ENCODE measurements at regions not wholly inside any gene's neighbourhood (a gene's known extent, or its start where the extent isn't known, plus 50 kb on each side); places are given as distances from the start of the nearest gene placed in this dataset.

DNA sequence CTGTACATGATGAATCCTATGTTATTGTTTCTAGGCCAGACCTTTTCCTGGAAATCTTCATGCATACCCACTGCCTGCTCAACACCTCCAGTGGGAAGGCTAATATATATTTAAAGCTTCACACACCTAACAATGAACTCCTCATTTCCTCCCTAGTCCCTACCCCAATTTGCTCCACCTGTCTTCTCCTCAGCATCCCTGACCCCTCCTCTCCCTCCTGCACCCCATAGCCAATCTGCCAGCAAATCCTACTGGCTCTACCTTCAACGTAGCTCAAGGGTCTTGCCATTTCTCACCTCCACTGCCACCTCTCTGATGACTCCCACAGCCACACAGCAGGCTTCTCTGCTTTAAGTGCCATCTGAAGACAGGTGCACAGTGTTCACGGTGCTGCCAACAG lies 215.6 kb upstream of the WSB1 start:
- no peaks in the 10 kb centered on the region for H3K79me2 ChIP-seq (ENCODE audit: insufficient read depth, low read depth)
- no peak overlapping the region for H3K27ac ChIP-seq
- H2AFZ ChIP-seq (ENCODE audit: low read depth), result no peak overlapping the region
- no peak overlapping the region for H3K4me2 ChIP-seq
- H3K9ac ChIP-seq, result no peak overlapping the region
- H4K20me1 ChIP-seq (ENCODE audit: insufficient read depth), result no peaks in the 10 kb centered on the region
- no peak overlapping the region for H3K4me3 ChIP-seq (IDR thresholded peaks at IDR 0.05; ENCODE audit: insufficient read depth, low read depth, low read length)
- TF ChIP-seq, protein P1, sequence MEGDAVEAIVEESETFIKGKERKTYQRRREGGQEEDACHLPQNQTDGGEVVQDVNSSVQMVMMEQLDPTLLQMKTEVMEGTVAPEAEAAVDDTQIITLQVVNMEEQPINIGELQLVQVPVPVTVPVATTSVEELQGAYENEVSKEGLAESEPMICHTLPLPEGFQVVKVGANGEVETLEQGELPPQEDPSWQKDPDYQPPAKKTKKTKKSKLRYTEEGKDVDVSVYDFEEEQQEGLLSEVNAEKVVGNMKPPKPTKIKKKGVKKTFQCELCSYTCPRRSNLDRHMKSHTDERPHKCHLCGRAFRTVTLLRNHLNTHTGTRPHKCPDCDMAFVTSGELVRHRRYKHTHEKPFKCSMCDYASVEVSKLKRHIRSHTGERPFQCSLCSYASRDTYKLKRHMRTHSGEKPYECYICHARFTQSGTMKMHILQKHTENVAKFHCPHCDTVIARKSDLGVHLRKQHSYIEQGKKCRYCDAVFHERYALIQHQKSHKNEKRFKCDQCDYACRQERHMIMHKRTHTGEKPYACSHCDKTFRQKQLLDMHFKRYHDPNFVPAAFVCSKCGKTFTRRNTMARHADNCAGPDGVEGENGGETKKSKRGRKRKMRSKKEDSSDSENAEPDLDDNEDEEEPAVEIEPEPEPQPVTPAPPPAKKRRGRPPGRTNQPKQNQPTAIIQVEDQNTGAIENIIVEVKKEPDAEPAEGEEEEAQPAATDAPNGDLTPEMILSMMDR (conservative IDR thresholded peaks at IDR 0.05; ENCODE audit: low read depth, low read length), result no peak
- no peaks in the 10 kb centered on the region for H3K36me3 ChIP-seq (ENCODE audit: insufficient read depth)
- H3K4me1 ChIP-seq (ENCODE audit: low read depth, poor library complexity, severe bottlenecking), result no peaks in the 10 kb centered on the region
- no peaks in the 10 kb centered on the region for H3K27me3 ChIP-seq (ENCODE audit: insufficient read depth, low read depth)

DNA sequence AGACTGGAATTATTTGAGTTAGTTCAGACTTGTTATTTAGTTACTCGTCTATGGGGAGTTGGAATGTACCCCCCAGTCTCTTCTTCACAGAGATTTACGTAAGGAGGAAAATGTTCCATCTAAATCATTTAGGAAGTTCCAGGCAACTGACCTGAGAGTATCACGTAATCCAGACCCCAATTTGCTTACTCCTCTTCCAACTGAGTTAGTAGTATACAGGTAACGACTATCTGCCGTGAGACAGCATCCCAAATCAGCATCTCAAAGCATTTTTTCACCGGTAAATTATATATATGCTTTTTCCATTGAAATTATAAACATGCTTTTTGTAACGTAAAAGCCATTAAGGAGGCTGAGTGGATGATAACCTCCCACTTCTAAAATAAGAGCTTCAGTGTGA lies 214.3 kb upstream of the WSB1 start:
- no peaks in the 10 kb centered on the region for H3K27me3 ChIP-seq (ENCODE audit: insufficient read depth, low read depth)
- TF ChIP-seq, protein P1 (conservative IDR thresholded peaks at IDR 0.05; ENCODE audit: low read depth, low read length), result no peak
- no peaks in the 10 kb centered on the region for H3K36me3 ChIP-seq (ENCODE audit: insufficient read depth)
- H3K4me1 ChIP-seq (ENCODE audit: low read depth, poor library complexity, severe bottlenecking), result no peaks in the 10 kb centered on the region
- H3K4me3 ChIP-seq (IDR thresholded peaks at IDR 0.05; ENCODE audit: insufficient read depth, low read depth, low read length), result no peak overlapping the region
- H3K79me2 ChIP-seq (ENCODE audit: insufficient read depth, low read depth), result no peaks in the 10 kb centered on the region
- no peak overlapping the region for H2AFZ ChIP-seq (ENCODE audit: low read depth)
- H3K4me2 ChIP-seq, result no peak overlapping the region
- H4K20me1 ChIP-seq (ENCODE audit: insufficient read depth), result no peaks in the 10 kb centered on the region
- H3K9ac ChIP-seq, result no peak overlapping the region
- no peak overlapping the region for H3K27ac ChIP-seq

GRCh38 chr17:27081002-27081638 lies 212.8 kb upstream of the WSB1 start:
- TF ChIP-seq, protein P1 (conservative IDR thresholded peaks at IDR 0.05; ENCODE audit: low read depth, low read length), result no peak
- H3K27ac ChIP-seq, result no peak overlapping the region
- no peak overlapping the region for H3K4me2 ChIP-seq
- no peaks in the 10 kb centered on the region for H3K79me2 ChIP-seq (ENCODE audit: insufficient read depth, low read depth)
- no peak overlapping the region for H3K4me3 ChIP-seq (IDR thresholded peaks at IDR 0.05; ENCODE audit: insufficient read depth, low read depth, low read length)
- no peak overlapping the region for H2AFZ ChIP-seq (ENCODE audit: low read depth)
- H3K4me1 ChIP-seq (ENCODE audit: low read depth, poor library complexity, severe bottlenecking), result no peaks in the 10 kb centered on the region
- H3K9ac ChIP-seq, result no peak overlapping the region
- no peaks in the 10 kb centered on the region for H3K36me3 ChIP-seq (ENCODE audit: insufficient read depth)
- H4K20me1 ChIP-seq (ENCODE audit: insufficient read depth), result no peaks in the 10 kb centered on the region
- no peaks in the 10 kb centered on the region for H3K27me3 ChIP-seq (ENCODE audit: insufficient read depth, low read depth)

GRCh38 chr17:27082023-27082774 lies 211.7 kb upstream of the WSB1 start:
- H4K20me1 ChIP-seq (ENCODE audit: insufficient read depth), result no peaks in the 10 kb centered on the region
- no peak overlapping the region for H3K4me3 ChIP-seq (IDR thresholded peaks at IDR 0.05; ENCODE audit: insufficient read depth, low read depth, low read length)
- TF ChIP-seq, protein P1 (conservative IDR thresholded peaks at IDR 0.05; ENCODE audit: low read depth, low read length), result no peak
- H3K36me3 ChIP-seq (ENCODE audit: insufficient read depth), result no peaks in the 10 kb centered on the region
- H3K9ac ChIP-seq, result no peak overlapping the region
- no peaks in the 10 kb centered on the region for H3K79me2 ChIP-seq (ENCODE audit: insufficient read depth, low read depth)
- H3K4me2 ChIP-seq, result no peak overlapping the region
- H3K27me3 ChIP-seq (ENCODE audit: insufficient read depth, low read depth), result no peaks in the 10 kb centered on the region
- no peak overlapping the region for H2AFZ ChIP-seq (ENCODE audit: low read depth)
- no peak overlapping the region for H3K27ac ChIP-seq
- no peaks in the 10 kb centered on the region for H3K4me1 ChIP-seq (ENCODE audit: low read depth, poor library complexity, severe bottlenecking)
